PC-9 (cell line): ENCODE measurements at regions not wholly inside any gene's neighbourhood (a gene's known extent, or its start where the extent isn't known, plus 50 kb on each side); places are given as distances from the start of the nearest gene placed in this dataset.

ENCODE experiments used
- BruUV-seq: library from RNA; stranded (reverse); fragments of 400-500 nt; replicated peaks from 2 replicates; lab custom pipeline; 2021; lab: Mats Ljungman, UMichigan
- CTCF ChIA-PET: fragments of 300-600 bp; sonication (Branson Sonifier 250); formaldehyde crosslinking; loops from one replicate; lab custom pipeline; 2022; ENCODE audit warnings: antibody characterized with exemption; lab: Charles Lee
- POLR2A ChIA-PET: fragments of 300-600 bp; sonication (Branson Sonifier 250); formaldehyde crosslinking; loops from one replicate; lab custom pipeline; 2022; ENCODE audit warnings: antibody characterized with exemption; ENCODE audit not compliant: unreplicated experiment; lab: Charles Lee
- DNase-seq, 2 experiments: peaks; one replicate each; pipeline versions ENCODE4 v3.0.0 to v3.0.0-alpha.2; 2015 to 2022; ENCODE audit warnings: mixed read lengths in 1 of 2
- H2AFZ ChIP-seq: fragments of 200-600 bp; sonication (generic); 2 replicates; pipeline ENCODE4 v1.8.1; 2017; ENCODE audit warnings: antibody characterized with exemption
- H3F3A ChIP-seq: fragments of 200-600 bp; sonication (generic); 2 replicates; pipeline ENCODE4 v1.8.1; 2017; ENCODE audit warnings: antibody characterized with exemption, mild to moderate bottlenecking, low read depth; ENCODE audit not compliant: insufficient read depth
- H3K27ac ChIP-seq: fragments of 200-600 bp; sonication (generic); 2 replicates; pipeline ENCODE4 v1.6.1; 2016; ENCODE audit warnings: mixed run types
- H3K27me3 ChIP-seq: fragments of 200-600 bp; sonication (generic); 2 replicates; pipeline ENCODE4 v1.6.1; 2016; ENCODE audit warnings: low read depth, mixed run types; ENCODE audit not compliant: insufficient read depth
- H3K36me3 ChIP-seq: fragments of 200-600 bp; sonication (generic); 2 replicates; pipeline ENCODE4 v1.6.1; 2016; ENCODE audit warnings: low read depth, mixed run types
- H3K4me1 ChIP-seq: fragments of 200-600 bp; sonication (generic); replicated peaks from 2 replicates; pipeline ENCODE4 v1.6.1; 2016; ENCODE audit warnings: mixed run types; ENCODE audit not compliant: insufficient read depth
- H3K4me2 ChIP-seq: fragments of 200-600 bp; sonication (generic); 2 replicates; pipeline ENCODE4 v1.6.1; 2017; ENCODE audit warnings: mixed run types
- H3K4me3 ChIP-seq: fragments of 200-600 bp; sonication (generic); 2 replicates; pipeline ENCODE4 v1.6.1; 2016; ENCODE audit warnings: mixed run types
- H3K79me2 ChIP-seq: fragments of 200-600 bp; sonication (generic); 2 replicates; pipeline ENCODE4 v1.6.1; 2017; ENCODE audit warnings: low read depth, mixed run types
- H3K9me2 ChIP-seq: fragments of 200-600 bp; sonication (generic); 2 replicates; pipeline ENCODE4 v1.8.1; 2017; ENCODE audit warnings: mild to moderate bottlenecking; ENCODE audit not compliant: insufficient read depth
- H3K9me3 ChIP-seq: fragments of 200-600 bp; sonication (generic); 2 replicates; pipeline ENCODE4 v1.8.1; 2016; ENCODE audit warnings: low read depth; ENCODE audit not compliant: insufficient read depth
- H4K20me1 ChIP-seq: fragments of 200-600 bp; sonication (generic); 2 replicates; pipeline ENCODE4 v1.8.1; 2017; ENCODE audit not compliant: insufficient read depth
- CTCF ChIP-seq: fragments of 200-600 bp; sonication (generic); conservative IDR thresholded peaks from 2 replicates; pipeline ENCODE4 v1.6.1; 2017; ENCODE audit warnings: mixed run types, antibody characterized with exemption, mild to moderate bottlenecking, moderate library complexity
- EZH2 ChIP-seq: fragments of 200-600 bp; sonication (generic); IDR thresholded peaks from 2 replicates; pipeline ENCODE4 v1.8.0; 2017; ENCODE audit warnings: antibody characterized with exemption, low read depth
- intact Hi-C: fragments of 100-400 bp; cut with micrococcal nuclease; formaldehyde crosslinking; loops from one replicate; pipeline ENCODE4 v1.10.0; 2022; ENCODE audit not compliant: unreplicated experiment

DNA sequence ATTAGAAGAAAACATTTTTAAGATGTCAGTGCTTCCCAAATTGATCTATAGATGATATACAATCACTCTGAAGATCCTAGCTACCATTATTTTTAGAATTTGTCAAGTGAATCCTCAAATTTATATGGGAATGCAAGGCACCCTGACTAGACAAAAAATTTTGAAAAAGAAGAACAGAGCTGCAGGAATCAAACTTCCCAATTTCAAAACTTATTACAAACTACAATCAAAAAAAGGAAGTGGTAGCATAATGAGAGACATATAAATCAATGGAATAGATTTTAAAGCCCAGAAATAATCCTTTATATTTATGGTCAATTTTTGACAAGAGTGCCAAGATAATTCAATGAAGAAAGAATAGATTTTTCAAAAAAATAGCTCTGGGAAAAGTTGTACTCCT lies 198.3 kb upstream of the KCNJ16 start:
- Histone ChIP-seq H2AFZ (no peak overlapping the region), H3F3A (peaks cover 15% of the 10 kb centered on the region), H4K20me1 (no peaks in the 10 kb centered on the region), H3K4me3 (no peak overlapping the region), H3K9me2 (no peaks in the 10 kb centered on the region), H3K4me2 (no peak overlapping the region), H3K9me3 (peaks cover 6% of the 10 kb centered on the region), H3K27me3 (no peaks in the 10 kb centered on the region), H3K79me2 (no peaks in the 10 kb centered on the region), H3K36me3 (no peaks in the 10 kb centered on the region), H3K4me1 (peaks cover 19% of the 10 kb centered on the region), H3K27ac (no peak overlapping the region)
- CTCF ChIA-PET, result no interaction called here
- TF ChIP-seq CTCF (no peak), EZH2 (no peak)
- DNase-seq, result no peak
- POLR2A ChIA-PET, result no interaction called here
- intact Hi-C loops, result no loop called here
- BruUV-seq, result no TSS peak

GRCh38 chr17:69878661-69879060 lies 196.4 kb upstream of the KCNJ16 start:
- POLR2A ChIA-PET, result no interaction called here
- intact Hi-C loops, result no loop called here
- no peak for TF ChIP-seq CTCF
- H3K4me1 ChIP-seq, result peaks cover 15% of the 10 kb centered on the region
- H3K4me2 ChIP-seq, result no peak overlapping the region
- no peak overlapping the region for H3K4me3 ChIP-seq
- H2AFZ ChIP-seq, result no peak overlapping the region
- no TSS peak for BruUV-seq
- no peaks in the 10 kb centered on the region for H3K79me2 ChIP-seq
- H3K27ac ChIP-seq, result no peak overlapping the region
- no peak for DNase-seq
- H3F3A ChIP-seq, result peaks cover 13% of the 10 kb centered on the region
- H3K9me2 ChIP-seq, result no peaks in the 10 kb centered on the region
- CTCF ChIA-PET, result no interaction called here
- no peaks in the 10 kb centered on the region for H3K36me3 ChIP-seq
- H3K27me3 ChIP-seq, result no peaks in the 10 kb centered on the region
- H3K9me3 ChIP-seq, result no peaks in the 10 kb centered on the region
- no peaks in the 10 kb centered on the region for H4K20me1 ChIP-seq

GRCh38 chr17:69879576-69879975 lies 195.4 kb upstream of the KCNJ16 start:
- BruUV-seq, result no TSS peak
- H3K27ac ChIP-seq, result no peak overlapping the region
- no peak for TF ChIP-seq EZH2
- no peak for TF ChIP-seq CTCF
- no peak for DNase-seq
- no peaks in the 10 kb centered on the region for H3K27me3 ChIP-seq
- H3K79me2 ChIP-seq, result no peaks in the 10 kb centered on the region
- H3K36me3 ChIP-seq, result no peaks in the 10 kb centered on the region
- H3K9me3 ChIP-seq, result no peaks in the 10 kb centered on the region
- H4K20me1 ChIP-seq, result no peaks in the 10 kb centered on the region
- no peak overlapping the region for H2AFZ ChIP-seq
- POLR2A ChIA-PET, result no interaction called here
- no peak overlapping the region for H3K4me2 ChIP-seq
- CTCF ChIA-PET, result no interaction called here
- H3F3A ChIP-seq, result peaks cover 4% of the 10 kb centered on the region
- no peak overlapping the region for H3K4me3 ChIP-seq
- intact Hi-C loops, result no loop called here
- H3K9me2 ChIP-seq, result no peaks in the 10 kb centered on the region
- peaks cover 6% of the 10 kb centered on the region for H3K4me1 ChIP-seq
